Fibroblast of lung (primary cell): ENCODE measurements at regions not wholly inside any gene's neighbourhood (a gene's known extent, or its start where the extent isn't known, plus 50 kb on each side); places are given as distances from the start of the nearest gene placed in this dataset.

Experiments
- DNase-seq, 2 donors: peaks; one replicate each; pipeline versions ENCODE4 v3.0.0 to v3.0.0-alpha.2; 2010; ENCODE audit warnings: low read depth in 2 of 2
- H2AFZ ChIP-seq: 2 replicates; pipeline ENCODE4 v1.5.1; 2012; ENCODE audit warnings: low read length, control low read depth, inconsistent platforms
- H3K27ac ChIP-seq: 2 replicates; pipeline ENCODE4 v1.5.1; 2011; ENCODE audit warnings: low read length, control low read depth; ENCODE audit not compliant: insufficient read depth
- H3K27me3 ChIP-seq: 2 replicates; pipeline ENCODE4 v1.5.1; 2011; ENCODE audit warnings: mild to moderate bottlenecking, low read length; ENCODE audit not compliant: control insufficient read depth, insufficient read depth
- H3K36me3 ChIP-seq: 2 replicates; pipeline ENCODE4 v1.5.1; 2011; ENCODE audit warnings: low read length; ENCODE audit not compliant: control insufficient read depth, insufficient read depth
- H3K4me1 ChIP-seq: 2 replicates; pipeline ENCODE4 v1.5.1; 2011; ENCODE audit warnings: low read length; ENCODE audit not compliant: control insufficient read depth, insufficient read depth; ENCODE audit errors: extremely low read depth
- H3K4me2 ChIP-seq: 2 replicates; pipeline ENCODE4 v1.5.1; 2011; ENCODE audit warnings: low read length, control low read depth; ENCODE audit not compliant: insufficient read depth; ENCODE audit errors: extremely low read depth
- H3K4me3 ChIP-seq, 4 experiments: fragments of 200-600 bp in 1 of 4; sonication (generic) in 1 of 4; replicated peaks in 1 of 4; 2 replicates each; pipeline ENCODE4 v1.5.1; 2011 to 2016; ENCODE audit warnings: low read length in 4 of 4, low read depth in 3 of 4, mild to moderate bottlenecking in 3 of 4, control low read depth in 2 of 4, inconsistent platforms in 1 of 4, mixed read lengths in 1 of 4; ENCODE audit not compliant: insufficient read depth in 1 of 4; ENCODE audit errors: control extremely low read depth in 1 of 4
- H3K79me2 ChIP-seq: 2 replicates; pipeline ENCODE4 v1.5.1; 2012; ENCODE audit warnings: mild to moderate bottlenecking, low read length, inconsistent platforms; ENCODE audit not compliant: control insufficient read depth, insufficient read depth
- H3K9ac ChIP-seq: 2 replicates; pipeline ENCODE4 v1.5.1; 2011; ENCODE audit warnings: mild to moderate bottlenecking, low read length, control low read depth; ENCODE audit not compliant: insufficient read depth
- H3K9me3 ChIP-seq: 2 replicates; pipeline ENCODE4 v1.5.1; 2012; ENCODE audit warnings: low read depth, low read length; ENCODE audit not compliant: control insufficient read depth, insufficient read depth
- H4K20me1 ChIP-seq: 2 replicates; pipeline ENCODE4 v1.5.1; 2011; ENCODE audit warnings: low read length; ENCODE audit not compliant: control insufficient read depth, insufficient read depth; ENCODE audit errors: extremely low read depth
- CTCF ChIP-seq, 2 donors: IDR thresholded peaks in 1 of 2; conservative IDR thresholded peaks in 1 of 2; 1 replicate in 1 of 2; 2 replicates in 1 of 2; pipeline ENCODE4 v1.5.1; 2011 to 2012; ENCODE audit warnings: low read length in 2 of 2, control low read depth in 1 of 2, inconsistent platforms in 1 of 2, low read depth in 1 of 2, mild to moderate bottlenecking in 1 of 2
- EZH2 ChIP-seq: IDR thresholded peaks from 2 replicates; pipeline ENCODE4 v1.5.1; 2012; ENCODE audit warnings: low read length, control low read depth, mild to moderate bottlenecking; ENCODE audit errors: missing control alignments

- no peak overlapping the region for H2AFZ ChIP-seq
- H3K4me1 ChIP-seq = no peaks in the 10 kb centered on the region
- no peak overlapping the region for H3K9ac ChIP-seq
- TF ChIP-seq EZH2 (no peak), CTCF (conservative IDR thresholded peaks at IDR 0.05 in 1 of 2, IDR thresholded peaks at IDR 0.05 in 1 of 2; ENCODE audit: low read depth in 1 of 2, low read length in 2 of 2) (no peak)
- no peaks in the 10 kb centered on the region for H3K79me2 ChIP-seq
- no peak overlapping the region for H3K4me2 ChIP-seq
- no peak overlapping the region for H3K4me3 ChIP-seq
- H3K27me3 ChIP-seq = no peaks in the 10 kb centered on the region
- DNase-seq = no peak
- H4K20me1 ChIP-seq = no peaks in the 10 kb centered on the region
- H3K27ac ChIP-seq = no peak overlapping the region
- H3K9me3 ChIP-seq = no peaks in the 10 kb centered on the region
- H3K36me3 ChIP-seq = no peaks in the 10 kb centered on the region
Observed at GRCh38 chr12:108076556-108076955, 52.5 kb upstream of the WSCD2 start.

DNA sequence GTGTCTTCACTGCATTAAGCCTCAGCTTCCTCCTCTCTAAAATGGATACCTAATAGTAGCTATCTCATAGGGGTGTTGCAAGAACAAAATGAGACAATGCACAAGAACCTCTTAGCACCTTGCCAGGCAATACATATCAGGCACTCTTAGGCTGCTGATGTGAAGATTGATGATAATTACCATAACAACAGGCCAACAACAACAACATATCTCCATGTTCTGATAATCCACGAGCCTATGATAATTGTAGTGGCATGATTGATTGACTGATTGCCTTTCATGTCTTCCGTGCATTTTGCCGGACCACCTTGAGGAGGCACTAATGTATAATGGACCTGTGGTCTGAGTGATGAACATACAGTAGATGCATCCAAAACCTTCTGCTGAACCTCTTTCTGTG is 50.7 kb upstream of the WSCD2 start:
- Histone ChIP-seq H3K9me3 (no peaks in the 10 kb centered on the region), H3K9ac (no peak overlapping the region), H3K4me1 (no peaks in the 10 kb centered on the region), H3K27ac (no peak overlapping the region), H3K4me2 (no peak overlapping the region), H3K36me3 (no peaks in the 10 kb centered on the region), H3K27me3 (no peaks in the 10 kb centered on the region), H4K20me1 (no peaks in the 10 kb centered on the region), H3K4me3 (no peak overlapping the region), H3K79me2 (no peaks in the 10 kb centered on the region), H2AFZ (no peak overlapping the region)
- TF ChIP-seq CTCF (conservative IDR thresholded peaks at IDR 0.05 in 1 of 2, IDR thresholded peaks at IDR 0.05 in 1 of 2; ENCODE audit: low read depth in 1 of 2, low read length in 2 of 2) = no peak
- TF ChIP-seq EZH2 = no peak
- no peak for DNase-seq
